ENCODE measurements at regions not wholly inside any gene's neighbourhood (a gene's known extent, or its start where the extent isn't known, plus 50 kb on each side); places are given as distances from the start of the nearest gene placed in this dataset.

DNA sequence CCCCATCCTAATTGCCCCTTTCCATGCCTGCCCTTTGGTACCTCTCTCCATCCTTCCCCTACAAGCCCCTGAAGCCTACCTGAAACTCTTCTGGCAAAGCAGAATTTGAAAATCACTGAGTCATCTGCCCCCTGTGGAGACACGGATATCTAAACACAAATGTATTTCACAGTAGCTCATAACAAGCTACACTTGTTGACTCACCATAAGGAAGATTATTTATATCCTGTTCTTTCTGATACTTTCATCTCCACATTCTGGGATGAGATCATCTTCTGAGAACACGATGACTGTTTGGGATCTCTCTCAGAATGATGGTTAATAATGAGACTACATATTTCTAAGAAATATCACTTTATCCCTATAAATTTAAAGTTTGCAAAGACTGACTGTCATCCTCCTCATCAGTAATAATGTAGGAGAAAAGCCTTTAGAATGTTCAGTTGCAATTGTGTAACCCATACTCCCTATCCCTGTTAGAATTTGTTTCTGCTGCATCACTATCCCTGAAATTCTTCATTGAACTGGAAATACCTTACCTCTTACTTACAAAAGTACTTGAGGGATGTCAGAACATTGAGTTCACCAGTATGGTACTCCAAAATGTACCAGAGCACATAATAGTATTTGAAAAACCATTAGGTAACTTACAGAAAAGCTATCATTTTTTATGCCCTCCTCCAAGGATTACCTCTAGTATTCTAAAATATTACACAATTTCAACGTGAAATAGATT lies 116.1 kb upstream of the IL12A start:
- TF ChIP-seq, protein P1, sequence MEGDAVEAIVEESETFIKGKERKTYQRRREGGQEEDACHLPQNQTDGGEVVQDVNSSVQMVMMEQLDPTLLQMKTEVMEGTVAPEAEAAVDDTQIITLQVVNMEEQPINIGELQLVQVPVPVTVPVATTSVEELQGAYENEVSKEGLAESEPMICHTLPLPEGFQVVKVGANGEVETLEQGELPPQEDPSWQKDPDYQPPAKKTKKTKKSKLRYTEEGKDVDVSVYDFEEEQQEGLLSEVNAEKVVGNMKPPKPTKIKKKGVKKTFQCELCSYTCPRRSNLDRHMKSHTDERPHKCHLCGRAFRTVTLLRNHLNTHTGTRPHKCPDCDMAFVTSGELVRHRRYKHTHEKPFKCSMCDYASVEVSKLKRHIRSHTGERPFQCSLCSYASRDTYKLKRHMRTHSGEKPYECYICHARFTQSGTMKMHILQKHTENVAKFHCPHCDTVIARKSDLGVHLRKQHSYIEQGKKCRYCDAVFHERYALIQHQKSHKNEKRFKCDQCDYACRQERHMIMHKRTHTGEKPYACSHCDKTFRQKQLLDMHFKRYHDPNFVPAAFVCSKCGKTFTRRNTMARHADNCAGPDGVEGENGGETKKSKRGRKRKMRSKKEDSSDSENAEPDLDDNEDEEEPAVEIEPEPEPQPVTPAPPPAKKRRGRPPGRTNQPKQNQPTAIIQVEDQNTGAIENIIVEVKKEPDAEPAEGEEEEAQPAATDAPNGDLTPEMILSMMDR (IDR thresholded peaks at IDR 0.05), result peak in 1 of 5 experiments; percentile 15
- TF ChIP-seq EP300 (IDR thresholded peaks at IDR 0.05; ENCODE audit: low read depth), result no peak
- no peak for TF ChIP-seq POLR2AphosphoS5 (IDR thresholded peaks at IDR 0.05)
- TF ChIP-seq POLR2A (IDR thresholded peaks at IDR 0.05), result no peak
